HG03103 (cell line): ENCODE measurements at regions not wholly inside any gene's neighbourhood (a gene's known extent, or its start where the extent isn't known, plus 50 kb on each side); places are given as distances from the start of the nearest gene placed in this dataset.
"Not testable (repeated sequence)": the region's sequence is repeated elsewhere in the genome, so short reads cannot be mapped to it uniquely, and the experiment has no call there.

ENCODE experiments used
- ATAC-seq: cut with Tn5 transposase; IDR thresholded peaks from one replicate; pipeline ENCODE4 v1.9.1; 2021; ENCODE audit warnings: low read depth; ENCODE audit not compliant: unreplicated experiment

DNA sequence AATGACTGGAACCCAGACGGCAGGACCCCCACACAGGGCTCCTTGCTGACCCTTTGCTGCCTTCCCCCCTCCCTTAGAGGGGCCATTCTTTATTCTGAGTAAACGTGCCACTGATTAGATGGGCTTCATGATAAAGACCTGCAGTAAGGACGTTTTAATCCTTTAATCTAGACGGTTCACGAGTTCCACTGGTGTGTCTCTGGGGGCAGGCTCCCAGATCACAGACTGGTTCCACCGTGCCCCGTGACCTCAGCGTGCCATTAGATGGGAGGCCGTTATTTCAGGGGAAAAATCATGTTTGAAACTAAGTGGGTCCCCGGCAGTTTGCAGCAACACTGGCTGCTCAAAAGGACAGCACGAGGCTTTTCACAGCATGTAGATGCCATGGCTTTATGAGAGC, 246.9 kb upstream of the PLGLB2 start:
- not testable (repeated sequence) for ATAC-seq

DNA sequence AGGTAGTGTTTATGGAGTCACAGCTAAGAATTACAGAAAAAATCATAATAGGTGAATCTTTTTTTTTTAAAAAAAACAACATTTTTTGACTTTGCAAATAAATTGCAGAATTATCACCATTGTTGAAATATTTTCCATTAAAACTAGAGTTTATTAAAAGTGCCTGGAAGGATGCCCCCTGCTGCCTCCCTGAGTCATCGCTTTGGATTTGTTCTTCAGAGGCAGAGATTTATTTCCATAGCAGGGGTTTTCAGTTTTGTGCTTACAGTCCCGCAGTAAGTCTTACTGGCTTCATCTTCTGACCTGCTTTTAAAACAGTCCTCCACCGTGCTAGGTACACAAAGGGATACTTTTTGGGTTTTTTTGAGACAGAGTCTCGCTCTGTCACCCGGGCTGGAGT, 244.9 kb upstream of the PLGLB2 start:
- not testable (repeated sequence) for ATAC-seq

DNA sequence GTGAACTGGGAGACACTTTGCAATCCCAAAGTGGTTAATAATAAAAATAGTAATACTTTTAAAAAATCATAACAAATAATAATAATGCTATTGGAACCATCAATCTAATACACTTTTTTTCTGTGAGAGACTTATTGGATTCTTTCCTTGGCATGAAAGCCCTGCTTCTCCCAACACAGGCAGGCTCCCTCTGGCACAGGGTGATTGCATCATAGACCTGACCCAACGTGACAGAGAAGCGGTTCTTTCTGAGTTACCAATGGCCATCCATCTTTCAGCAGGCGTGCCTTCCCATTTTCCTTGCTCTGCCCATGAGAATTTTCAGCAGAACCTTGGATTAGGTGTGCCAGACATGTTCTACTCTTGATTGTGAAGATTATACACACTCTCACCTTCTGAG, 242.6 kb upstream of the PLGLB2 start:
- ATAC-seq: not testable (repeated sequence)

DNA sequence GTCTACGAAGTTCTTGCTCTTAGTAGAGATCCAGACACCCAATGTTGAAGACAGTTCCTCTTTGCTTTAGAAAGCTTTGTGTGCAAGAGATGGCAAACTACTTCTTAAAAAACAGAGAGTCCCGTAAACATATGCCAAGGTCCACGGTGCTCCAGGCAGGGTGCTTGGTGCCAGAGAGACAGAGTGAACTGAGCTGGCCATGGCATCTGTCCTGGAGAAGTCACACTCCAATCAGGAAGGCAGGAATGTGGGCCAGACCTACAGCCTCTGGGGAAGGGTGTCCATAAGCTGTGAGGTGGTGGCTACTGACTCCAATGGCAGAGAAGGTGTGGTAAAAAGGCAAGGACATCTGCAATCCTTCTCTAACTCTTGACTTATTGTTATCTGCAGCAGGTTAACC, 242.0 kb upstream of the PLGLB2 start:
- not testable (repeated sequence) for ATAC-seq

DNA sequence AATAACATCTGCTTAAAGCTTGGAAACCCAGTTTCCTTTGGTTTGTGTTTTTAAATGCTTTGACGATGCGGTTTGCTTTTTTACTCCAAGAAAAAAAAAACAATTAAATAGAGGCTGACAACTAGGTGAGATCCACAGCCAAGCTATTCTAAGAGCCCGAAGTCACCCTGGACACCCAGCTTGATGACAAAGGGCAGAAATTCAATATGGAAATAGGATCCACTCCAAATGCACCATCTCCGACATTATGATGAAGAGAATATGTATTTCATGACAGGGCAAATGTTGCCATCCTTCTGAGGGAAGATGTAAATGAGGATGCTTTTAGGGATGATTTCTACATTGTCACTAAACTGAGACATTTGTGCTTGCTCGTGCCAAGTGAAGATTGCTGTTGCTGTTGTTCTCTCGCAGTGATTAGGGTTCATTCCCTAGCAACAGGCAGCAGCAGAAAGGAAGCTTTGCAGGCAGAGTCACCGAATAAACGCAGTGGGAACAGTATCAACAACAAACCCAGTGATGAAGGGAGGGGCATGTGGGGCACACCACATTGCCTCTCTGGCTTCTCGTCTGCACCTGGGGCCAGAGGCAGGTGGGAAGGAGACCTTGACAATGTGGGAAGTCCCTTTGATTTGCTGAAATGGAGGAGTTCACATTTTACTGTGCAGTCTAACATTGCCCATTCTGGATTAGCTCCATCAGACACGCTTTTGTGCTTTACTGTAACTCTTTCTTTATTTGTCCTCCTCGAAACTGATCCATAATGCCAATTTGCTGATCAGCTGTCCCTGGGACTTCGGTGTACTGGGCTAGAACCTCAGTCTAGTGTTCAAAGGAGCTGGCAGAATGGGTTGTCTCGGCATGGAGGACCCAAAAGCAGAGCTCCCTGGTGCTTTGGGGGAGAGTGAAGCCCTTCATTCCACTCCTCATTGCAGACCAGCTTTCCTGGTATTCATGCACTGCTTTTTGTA, 240.2 kb upstream of the PLGLB2 start:
- not testable (repeated sequence) for ATAC-seq

DNA sequence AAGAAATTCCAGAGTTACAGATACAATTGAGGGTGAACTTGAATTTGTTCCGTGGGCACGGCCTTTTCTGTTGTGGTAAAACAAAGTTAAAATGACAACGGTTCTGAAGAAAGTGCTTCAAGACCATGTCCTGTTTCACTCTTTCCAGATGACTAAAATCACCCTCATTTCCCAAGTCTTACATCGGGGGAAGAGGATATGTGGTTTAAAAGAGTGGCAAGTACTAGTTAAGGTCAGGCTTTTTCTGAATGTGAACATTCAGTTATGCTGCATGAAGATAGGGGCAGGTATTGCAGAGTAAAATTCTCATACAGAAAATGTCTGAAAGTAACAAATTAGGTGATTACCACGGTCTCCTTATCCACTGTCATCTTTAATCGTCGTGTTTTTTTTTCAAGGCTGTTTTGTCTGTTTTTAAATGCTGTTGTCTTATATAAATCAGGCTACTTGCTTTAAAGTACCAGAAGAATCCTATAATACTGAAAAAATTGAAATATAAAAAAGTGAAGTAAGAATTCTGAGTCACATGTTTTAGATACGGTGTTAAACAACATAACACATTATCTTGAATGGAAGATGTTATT, 236.6 kb upstream of the PLGLB2 start:
- ATAC-seq: not testable (repeated sequence)

DNA sequence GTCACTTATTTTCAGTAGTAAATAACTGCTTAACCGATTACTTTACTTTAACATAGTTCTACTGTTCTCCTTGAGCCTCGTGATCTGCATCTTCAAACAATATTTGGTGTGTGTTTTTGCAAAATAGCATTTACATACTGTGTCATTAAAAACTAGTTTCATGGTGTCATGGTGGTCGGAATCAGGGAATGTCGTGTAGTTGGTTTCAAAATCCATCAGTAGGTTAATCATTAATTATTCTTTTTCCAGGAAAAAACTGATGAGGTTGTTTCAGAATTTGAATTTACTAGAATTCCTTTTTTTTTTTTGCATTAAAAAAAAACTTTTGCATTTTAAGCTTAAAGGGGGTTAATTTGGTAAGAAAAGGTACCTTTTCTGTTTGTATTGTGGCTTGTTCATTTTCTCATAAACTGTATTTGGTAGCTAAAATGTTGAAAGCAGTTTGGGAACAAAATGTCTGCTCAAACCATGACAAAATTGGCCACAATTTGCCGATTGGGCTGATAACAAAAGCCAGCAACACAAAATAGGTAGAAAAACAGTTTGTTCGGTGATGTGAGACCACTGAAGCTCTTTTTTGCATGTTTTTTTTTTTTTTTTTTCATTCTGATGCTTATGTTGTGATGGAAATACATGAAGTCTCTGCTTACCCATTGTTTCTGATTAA, 234.9 kb upstream of the PLGLB2 start:
- ATAC-seq: not testable (repeated sequence)

DNA sequence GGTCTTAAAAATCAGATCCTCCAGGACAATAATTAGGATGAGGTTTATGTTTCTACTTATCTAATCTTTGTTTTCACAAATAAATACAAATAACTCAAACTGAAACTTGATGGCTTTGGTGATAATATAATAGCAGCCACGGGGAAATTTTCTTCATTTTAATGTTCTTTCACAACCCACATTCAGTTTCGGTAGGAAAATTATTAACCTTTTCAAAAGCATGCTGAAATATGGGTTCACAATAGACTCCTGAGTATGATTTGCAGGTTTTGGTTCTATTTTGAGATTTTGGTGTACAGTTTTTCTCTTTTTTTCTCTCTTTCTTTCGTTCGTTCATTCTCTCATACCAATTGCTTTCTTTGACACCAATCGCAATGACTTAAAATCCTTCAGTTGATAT, 233.9 kb upstream of the PLGLB2 start:
- not testable (repeated sequence) for ATAC-seq

DNA sequence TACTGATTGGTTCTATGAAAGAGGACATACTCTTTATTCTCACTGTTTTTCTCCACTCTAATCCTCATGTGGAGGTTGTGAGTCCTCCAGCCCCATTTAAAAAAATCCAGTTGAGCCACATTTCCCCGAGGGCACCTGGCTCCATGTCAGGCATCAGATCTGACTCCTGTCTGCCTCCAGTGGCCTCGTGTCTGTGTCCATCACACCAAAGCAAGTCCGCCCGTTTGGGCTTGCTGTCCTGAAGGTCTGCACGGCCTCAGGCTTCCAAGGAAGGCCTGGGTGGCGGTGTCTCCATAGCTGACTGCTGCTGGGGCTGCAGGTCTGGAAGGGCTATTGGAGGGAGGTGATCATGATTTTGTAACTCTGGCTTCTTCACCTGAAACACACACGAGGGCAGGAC, 233.4 kb upstream of the PLGLB2 start:
- ATAC-seq: not testable (repeated sequence)

DNA sequence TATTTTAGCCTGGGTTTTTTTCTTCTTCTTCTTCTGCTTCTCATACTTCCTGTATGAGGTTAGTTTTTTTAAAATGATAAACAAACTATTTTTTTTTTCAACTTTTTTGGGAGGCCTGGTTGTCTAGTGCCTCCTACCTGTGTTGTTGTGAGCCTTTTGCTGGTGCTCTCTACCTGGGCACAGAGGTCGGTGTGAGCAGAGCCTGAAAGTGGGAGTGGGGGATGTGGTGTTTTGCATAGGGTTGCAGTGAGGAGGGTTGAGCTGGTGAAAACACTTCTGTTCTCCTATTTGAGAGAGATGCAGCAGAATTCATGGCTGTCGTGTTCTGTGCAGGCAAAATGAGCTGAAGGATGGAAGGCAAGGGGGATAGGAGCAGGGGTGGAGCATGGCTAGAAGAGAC, 232.7 kb upstream of the PLGLB2 start:
- ATAC-seq: not testable (repeated sequence)

DNA sequence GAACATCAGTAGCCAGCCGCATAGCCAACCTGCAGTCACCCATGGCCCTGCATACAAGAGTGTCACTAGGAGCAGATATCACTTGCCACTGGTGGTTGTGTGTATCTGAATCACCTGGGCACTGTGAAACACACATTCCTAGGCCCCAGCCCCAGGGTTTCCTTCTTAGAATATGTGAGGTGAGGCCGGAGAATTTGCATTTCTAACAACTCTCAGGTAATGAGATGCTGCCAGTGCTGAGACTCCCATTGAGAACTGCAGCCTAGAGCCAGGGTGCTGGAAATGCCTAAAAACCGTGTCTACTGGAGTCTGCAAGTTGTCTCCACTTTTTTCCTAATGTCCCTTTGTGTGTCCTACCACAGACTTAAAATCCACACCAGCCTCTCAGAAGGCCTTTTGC, 232.0 kb upstream of the PLGLB2 start:
- not testable (repeated sequence) for ATAC-seq

DNA sequence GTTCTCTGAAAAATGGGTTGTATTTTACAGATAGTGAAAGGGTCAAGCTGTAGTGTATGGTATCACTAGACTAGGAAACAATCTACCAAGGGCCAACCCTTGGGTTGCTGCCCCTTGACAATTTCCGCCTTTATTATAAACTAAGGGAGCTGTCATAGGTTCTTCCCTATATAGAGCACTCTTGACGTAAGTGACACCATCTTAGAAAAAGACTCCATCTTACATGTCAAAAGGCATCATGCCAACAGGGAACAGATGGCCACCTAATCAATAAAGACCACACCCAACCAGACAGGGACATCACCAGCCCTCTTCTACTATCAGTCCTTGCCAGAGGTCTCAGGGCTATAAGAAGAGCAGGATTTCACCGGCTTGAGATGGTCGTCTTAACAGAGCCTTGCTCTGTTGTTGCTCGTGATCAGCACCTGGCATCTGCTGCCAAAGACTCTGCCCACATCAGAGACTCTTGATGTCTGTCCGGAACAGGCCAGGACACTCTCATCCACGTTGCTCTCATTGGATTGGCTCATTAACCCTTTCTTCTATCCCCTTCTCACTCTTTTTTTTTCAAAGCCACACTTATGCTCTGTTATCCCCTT, 231.4 kb upstream of the PLGLB2 start:
- not testable (repeated sequence) for ATAC-seq

DNA sequence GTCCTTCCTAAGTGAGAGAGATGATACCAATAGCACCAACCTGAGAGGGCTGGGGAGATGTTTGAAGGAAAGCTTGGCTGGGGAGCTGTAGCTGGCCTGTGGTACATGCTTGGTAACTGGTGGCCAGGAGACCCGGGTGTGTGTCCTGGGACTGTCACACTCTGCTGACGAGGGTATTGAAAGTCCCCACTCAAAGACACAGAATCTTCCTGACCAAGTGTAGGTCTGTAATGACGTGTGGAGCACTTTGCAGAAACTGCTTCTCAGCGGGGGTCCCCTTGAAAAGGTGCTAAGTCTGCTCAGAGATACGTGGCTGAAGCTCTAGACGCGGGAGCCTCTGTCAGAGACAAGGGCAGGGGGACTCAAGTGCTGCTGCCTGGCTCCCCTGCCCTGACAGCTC, 230.4 kb upstream of the PLGLB2 start:
- not testable (repeated sequence) for ATAC-seq

DNA sequence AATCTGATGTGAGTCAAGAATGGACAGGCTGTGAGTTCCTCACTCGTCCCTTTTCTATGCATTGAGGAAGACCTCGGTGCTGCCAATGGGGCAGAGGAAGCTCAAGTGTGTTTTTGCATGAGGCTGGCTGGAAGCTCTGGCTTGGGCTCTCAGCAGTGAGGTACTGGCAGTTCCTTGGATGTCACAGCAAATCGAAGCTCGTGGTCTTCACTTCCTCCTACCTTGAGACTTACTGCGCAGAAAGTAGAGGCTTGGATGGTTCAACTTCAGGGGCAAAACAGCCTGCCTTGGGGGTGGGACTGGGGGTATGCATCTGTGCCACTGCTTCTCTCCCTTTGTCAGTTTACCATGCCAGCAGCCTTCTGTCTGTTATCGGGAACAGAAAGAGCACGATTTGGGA, 229.8 kb upstream of the PLGLB2 start:
- ATAC-seq: not testable (repeated sequence)

DNA sequence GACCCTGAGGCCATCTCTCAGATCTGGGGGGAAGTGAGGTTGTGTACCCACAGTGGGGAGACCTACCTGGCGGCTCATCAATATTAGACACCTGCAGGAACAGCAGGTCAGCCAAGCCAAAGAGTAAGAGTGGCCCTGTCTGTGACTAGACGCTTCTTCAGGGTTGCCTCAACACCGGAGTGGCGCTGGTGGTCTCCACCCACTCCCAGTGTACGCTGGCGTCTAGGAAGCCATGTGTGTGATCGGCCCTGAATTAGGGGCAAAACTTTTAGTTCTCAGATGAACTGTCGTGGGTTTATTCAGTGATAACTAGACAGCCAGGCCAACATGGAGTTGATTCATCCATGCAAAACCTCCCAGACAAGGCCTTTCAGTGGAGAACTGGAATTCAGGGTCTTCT, 229.3 kb upstream of the PLGLB2 start:
- not testable (repeated sequence) for ATAC-seq

DNA sequence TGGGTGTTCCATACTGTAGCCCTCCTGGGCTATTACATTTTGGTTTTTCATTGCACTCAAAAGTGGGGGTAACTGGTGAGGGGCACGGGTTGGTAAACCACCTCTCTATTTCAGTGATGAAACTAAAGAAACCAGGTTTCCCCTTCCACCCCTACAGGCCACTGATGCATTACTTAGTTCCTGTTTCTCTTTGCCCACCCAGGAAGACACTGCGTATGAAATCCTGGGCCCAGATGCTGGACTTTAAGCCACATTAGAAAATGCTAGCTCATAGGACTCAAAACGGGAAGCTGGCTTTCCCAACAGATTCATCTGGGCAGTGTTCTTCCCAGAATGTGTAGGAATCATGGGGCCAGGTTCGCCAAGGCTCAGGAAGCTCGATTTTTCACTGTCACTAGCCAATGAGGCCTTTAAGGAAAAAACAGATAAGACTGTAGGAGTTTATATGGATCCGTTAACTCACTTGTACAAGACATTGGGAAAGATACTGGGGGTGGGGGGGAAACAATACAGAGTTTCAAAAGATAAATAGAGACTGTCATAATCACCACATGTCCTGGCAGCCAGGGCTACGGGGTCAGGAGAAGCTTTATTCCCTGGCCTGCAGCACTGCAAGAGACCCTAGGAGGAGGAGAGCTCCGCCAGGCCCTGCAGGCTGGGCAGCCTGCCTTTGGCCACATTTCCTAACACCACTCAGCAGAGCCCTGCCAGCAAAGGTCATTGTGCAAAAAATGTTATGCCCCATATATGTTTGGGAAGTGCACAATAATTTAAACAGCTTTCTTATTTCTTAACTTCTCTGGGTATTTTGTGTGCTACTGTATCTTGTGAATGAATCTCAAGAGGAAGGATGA, 228.5 kb upstream of the PLGLB2 start:
- ATAC-seq: not testable (repeated sequence)

DNA sequence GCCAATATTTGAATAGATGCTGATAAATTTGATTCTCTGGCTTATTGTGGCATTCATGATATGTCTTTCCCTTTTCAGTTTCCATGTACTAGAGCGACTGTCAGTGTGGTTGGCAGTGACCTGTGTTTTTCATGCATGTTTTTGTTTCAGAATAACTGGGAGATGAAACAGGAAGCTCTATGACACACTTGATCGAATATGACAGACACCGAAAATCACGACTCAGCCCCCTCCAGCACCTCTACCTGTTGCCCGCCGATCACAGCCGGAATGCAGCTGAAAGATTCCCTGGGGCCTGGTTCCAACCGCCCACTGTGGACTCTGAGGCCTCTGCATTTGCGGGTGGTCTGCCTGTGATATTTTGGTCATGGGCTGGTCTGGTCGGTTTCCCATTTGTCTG, 226.8 kb upstream of the PLGLB2 start:
- peak; percentile 63 for ATAC-seq

DNA sequence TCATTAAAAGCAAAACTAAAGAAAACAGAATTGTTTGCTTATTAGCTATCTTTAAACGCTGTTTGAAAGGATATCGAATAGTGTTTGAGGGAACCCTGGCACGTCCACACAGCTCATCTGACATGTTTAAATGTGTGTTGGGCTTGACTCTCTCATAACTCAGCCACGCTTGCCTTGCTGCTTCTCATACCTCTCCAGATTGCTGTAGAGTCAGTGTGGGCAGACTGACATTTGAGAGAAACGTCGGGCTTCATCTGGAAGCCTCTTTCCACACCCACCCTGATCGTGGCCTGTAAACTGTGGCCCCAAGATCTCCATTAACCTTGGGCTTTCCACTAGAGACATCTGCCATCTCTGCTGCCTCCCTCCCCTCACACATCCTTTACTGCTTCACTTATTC, 226.4 kb upstream of the PLGLB2 start:
- not testable (repeated sequence) for ATAC-seq

DNA sequence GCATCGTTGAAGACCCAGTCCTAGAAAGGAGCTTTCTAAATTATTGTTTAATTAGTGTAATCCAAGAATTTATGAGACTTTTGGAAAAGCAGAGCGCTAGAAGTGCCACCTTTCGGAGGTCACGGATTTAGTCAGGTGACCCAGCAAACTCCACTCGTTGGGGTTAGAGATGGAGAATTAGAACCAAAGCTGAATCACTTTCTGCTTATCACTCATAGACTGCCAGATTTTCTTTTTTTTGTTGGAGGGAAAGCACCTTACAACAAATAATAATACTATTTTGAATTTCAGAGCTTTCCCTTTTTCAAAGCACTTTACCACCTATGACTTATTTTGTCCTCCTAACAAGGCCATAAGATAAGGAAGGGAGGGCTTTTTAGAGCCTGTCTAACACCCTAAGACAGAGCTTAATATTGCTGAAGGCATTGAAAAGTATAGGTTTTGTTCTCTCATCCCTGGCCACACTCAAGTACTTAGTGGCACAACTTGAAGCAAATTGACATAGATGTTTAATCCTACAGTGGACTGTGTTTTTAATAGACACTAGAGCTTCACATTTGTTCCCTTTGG, 223.2 kb upstream of the PLGLB2 start:
- not testable (repeated sequence) for ATAC-seq
